Fibroblast of skin of abdomen (primary cell): ENCODE measurements at regions not wholly inside any gene's neighbourhood (a gene's known extent, or its start where the extent isn't known, plus 50 kb on each side); places are given as distances from the start of the nearest gene placed in this dataset.

Experiments used
- DNase-seq: peaks from one replicate; pipeline ENCODE4 v3.0.0-alpha.2; 2013

DNA sequence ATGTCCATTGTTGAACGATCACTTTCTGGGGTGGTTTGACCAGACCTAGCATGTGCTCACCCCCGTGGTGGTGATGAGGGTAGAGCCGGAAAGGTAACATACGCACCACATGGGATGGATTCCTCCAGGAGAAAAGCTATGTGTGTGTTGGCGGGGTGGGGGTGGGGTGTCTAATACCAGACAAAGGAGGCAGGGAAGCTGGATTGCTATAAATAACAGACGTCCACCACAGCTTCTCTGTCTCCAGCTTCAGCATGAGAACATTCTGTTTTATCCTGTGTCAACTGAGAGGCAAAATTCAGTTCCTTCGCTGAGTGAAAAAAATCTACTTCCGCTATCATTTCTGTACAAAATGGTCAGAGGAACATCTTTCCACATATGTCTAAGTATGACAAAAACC is 151.0 kb downstream of the PCSK1 start:
- DNase-seq, result no peak

DNA sequence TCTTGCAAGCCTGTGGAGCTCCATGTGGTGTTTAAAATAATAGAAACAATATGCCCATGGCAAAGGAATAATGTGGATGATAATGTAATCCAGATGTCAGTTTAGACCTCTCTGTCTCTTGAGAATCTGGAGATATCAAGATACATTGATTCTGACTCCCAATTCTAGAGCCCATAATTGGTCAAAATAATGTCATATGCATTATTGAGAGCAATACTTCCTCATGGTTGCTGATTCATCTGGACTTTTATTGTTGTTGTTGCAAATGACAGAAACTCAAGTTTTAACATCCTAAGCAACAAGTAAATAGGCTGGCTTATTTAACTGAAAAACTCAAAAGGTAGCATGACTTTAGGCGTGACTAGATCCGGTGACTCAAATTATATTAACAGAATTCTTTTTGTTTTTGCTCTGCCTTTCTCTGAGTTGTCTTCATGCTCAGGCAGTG is 152.1 kb downstream of the PCSK1 start:
- DNase-seq, result peak; percentile 72

DNA sequence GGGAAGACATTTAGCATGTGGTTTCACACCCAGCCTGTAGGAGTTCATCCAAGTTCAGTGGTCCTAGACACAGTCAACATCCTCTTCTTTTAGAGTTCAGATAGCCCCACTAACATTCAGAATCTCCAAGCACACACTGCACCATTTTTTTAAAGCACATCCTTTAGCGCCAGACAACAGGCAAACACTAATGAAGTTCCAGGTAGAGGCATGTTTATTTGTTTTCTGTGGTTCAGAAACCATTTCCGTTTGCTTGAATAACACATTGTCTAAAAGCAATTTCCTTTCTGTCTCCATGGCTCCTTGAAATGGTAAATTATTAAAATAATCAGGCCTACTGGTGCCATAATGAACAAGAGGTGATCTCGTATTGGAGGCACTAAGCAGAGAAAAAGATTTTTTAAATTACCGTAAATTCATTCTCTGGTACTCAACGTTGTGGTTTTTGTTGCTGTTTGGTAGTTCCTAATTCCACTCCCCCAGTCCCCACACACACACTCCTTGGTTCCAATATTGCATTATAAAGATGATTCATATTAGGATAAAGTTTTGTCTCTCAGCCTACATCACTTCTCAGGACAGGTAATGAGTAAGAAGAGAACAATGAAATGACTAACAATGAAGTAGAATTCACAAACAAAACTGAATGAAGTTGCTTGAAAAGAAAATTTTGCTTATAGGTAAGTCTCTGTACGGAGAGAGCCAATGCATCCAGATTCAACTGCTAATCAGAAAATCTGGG is 153.1 kb downstream of the PCSK1 start:
- peak; percentile 54 for DNase-seq

DNA sequence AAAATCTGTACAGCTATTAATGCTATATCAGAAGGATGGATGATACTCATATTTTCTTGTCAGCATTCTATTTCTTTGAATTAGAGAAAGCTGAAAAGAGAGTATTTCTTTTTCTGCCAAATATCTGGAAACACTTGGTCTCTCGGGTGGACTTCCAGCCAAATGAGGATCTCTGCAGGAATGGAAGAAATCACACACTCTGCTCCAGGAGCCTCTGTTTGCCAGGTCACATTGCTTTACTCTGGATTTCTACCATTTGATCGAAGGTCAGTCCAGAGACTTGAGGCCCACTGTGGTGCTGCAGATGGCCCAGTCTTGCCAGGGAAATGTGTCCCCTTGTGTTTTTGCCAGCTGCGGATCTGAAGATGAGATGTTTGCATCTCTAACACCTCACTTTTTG is 154.1 kb downstream of the PCSK1 start:
- DNase-seq, result no peak

DNA sequence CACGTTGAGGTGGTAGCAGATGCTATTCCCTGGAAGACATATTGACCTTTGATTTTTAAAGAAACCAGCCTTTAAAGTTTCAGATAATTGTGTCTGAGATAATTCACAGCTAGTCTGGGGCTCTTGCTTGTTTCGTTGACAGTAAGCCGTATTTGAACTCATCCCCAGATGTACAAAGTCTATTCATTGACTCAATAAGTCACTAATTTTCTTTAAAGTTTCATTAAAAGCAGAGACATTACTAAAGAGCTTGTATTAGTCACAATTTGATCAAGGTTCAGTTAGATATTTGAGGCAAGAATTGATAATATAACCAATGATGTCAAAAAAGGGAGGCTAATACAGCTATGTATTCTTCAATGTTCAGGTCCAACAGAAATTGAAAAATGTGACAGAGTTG is 158.0 kb downstream of the PCSK1 start:
- no peak for DNase-seq

DNA sequence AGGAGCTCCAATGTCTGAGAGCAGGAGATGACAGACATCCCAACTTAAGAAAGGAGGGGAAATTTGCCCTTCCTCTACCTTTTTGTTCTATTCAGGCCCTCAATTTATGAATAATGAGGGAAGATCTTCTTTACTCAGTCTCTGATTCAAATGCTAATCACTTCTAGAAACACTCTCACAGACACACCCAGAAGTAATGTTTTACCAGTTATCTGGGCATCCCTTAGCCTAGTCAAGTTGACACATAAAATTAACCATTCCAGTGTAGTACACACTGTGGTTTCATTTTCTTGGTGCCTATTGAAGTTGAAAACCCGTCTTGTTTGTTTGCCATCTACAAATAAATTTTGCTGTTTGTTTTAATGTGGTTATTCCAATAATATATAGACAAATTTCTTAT is 167.6 kb downstream of the PCSK1 start:
- no peak for DNase-seq

DNA sequence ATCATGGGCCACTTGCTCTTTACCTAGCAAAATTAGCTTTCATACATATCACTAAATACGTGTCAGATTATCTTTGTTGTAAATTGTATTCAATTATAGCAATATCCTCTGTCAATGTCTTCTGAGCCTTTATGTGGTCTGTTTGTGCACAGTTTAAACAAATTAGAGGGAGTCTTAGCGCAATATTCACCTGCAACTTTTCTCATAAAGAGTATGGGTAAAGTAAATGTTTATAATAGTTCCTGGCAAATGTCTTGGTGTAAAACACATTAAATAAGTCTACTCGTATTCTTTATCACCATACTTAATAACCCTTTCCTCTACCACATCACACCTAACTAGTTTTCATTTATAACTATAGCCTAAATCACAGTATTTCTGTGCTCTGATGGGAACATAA is 169.0 kb downstream of the PCSK1 start:
- DNase-seq, result no peak

DNA sequence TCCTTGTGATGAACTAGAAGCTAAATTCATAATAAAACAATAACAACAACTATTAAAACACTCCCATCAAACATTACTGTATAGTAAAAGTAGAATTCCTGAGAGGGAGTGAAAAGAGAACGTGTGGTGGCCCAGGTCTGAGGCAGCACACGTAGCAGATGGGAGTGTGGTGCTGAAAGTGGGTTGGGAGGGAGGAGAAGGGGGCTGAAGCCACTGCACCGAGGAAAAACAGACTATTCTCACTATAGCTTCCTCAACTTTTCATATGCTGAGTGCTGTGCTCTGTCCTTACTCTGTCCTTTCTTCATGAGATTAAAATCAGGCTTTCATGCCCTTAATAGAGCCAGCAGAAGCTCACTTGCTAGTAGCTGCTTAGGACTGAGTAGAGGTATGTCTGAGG is 170.9 kb downstream of the PCSK1 start:
- no peak for DNase-seq

DNA sequence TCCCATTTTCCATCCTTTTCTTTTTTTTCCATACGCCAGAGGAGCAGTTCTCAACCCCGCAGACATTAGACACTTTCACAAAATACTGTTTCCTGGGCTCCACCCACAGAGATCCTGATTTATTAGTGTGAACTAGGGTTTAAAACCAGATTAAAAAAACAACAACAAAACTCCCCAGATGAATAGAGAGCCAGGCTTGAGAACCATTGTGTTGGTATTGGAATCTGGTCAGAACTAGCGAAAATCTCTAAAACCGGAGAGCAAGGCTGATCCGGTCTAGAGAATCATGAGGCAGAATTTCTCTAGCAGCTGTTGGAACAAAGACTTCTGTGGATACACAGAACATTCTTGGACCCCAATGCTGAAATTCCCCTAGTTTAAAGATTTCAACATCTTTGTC is 173.0 kb downstream of the PCSK1 start:
- no peak for DNase-seq

DNA sequence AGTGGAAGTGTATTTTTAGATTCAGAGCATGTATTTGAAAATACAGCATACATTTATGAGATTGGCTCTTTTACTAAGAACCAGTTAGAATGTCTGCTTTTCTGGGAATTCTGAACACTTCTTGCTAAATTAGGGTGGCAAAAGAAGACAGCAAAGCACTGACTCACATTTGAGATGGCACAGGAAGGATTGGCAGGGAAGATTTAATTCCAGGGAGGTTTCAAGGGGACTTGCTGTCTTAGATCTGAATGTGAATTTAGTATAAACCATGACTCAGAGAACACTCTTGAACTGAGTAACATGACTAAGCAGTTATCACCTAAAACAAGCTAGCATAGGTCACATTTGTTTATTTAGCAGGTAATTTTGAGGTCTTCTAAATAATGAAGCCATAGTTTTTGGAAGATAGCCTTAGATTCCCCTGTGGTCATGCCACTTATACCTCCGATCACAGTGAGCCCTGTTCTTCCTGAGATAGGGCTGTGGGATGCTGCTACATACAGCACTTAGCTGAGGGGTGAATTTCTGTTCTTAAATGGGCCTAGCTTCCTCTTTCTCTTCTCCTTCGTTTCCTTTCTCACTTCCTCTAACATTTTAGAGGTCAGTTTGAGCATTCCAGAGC is 173.8 kb downstream of the PCSK1 start:
- no peak for DNase-seq

DNA sequence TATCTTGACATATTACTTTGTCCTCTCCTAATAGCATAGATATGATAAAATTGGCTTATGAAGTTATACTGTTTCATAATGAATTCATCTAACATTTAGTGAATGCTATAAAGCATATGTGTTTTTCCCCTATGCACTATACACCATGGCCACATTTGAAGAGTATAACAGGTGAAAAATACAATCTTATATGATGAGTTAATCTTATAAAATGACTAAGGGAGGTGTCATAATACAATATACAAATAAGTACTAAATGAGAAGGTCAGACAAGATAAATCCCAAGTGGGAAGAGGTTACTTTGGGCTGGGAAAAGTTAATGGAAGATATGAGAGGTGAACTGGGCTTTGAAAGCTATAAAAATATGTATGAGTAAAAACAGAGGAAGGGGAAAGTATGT is 174.4 kb downstream of the PCSK1 start:
- DNase-seq, result no peak

DNA sequence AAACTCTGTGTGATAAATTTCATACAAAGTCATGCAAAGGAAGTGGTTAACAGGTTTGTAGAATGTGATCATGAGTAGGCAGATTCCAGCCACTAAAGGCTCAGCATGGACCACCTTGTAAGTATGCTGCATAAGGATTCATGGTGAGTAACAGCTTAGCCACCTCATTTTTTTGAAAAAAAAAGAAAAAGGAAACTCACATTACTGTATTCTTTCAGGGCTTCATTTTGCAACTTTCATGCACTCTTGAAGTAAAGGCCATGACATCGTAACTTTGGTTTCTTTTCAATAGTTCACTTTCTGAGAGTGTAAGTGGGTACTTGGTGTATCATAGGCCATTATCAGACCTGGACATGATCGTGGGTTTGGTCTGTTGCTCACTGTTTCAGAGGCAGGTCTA is 175.1 kb downstream of the PCSK1 start:
- DNase-seq, result peak; percentile 92

DNA sequence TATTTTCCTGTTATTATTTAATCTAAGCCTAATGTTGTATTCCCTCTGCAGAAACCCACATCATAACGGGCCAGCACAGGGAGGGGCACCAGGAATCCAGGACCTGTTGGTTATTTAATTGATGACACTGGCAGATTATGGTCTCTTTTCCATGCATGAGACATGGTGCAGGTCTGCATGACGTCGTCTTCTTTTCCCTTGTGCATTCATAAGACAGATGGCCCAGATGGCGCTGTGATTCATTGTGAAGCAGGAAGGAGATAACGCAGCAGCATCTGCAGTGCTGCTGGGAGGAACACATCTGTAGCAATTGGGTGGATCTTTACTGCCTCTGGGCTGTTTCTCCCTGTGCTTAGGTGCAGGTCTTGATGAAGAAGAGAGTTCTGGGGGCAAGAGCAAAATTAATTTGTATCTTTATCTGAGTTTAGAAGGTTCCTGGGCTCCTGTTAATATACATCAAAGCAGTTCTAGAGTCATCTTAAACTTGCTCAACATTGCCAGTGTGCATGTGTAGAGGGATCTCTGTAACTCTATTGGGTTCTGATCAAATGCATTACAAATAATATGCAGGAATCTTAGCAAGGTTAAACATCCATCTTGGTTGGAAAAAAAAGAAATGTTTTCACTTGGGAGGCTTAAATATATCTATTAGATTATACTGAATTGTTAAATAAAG is 176.1 kb downstream of the PCSK1 start:
- peak; percentile 90 for DNase-seq

DNA sequence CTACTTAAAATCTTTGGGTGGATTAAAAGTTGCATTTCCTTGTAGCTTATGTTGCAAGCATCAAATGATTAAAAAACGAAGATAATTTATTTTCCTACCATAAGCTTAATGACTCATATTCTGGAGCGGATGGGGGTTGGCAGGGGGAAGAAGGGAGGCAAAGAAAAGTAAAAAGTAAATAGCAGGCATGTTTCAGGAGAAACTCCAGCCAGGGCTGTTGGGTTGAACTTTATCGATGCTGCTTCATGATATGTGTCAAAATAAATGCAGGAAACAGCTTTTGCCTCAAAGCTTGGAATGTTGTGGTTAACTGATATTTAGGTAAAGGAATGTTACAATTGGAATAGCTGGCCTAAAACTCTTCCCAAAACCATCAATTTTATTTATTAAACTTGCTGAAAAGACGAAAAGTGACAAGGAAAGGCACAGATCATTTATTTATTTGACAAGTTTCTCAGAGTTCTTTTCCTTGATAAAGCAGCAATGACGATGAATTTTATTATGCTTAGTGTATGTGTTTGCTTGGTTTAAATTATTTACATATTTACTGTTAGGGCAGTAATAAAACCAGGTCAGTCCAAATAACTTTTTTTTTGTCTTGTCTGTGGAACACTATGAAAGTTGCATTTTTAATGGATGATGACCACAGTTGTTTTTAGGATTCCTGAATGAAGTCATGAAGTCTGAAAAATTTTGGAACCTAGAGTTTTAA is 177.9 kb downstream of the PCSK1 start:
- peak; percentile 98 for DNase-seq

DNA sequence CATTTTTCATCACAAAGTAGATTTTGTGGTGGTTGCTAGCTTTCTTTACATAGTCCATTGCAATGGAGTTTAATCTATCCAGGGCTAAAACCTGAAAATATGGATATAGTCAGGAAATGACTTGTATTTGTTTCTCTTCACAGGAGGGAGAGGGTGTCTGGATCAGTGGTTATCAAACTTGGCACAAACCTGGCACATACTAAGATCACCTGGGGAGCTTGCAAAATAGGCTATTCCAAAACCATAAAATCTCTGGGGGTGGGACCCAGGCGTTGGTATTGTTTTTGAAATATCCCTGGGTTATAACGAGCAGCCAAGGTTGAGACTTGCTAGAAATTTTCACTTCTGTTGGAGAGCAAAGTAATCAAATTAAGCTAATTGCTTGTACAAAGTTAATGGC is 179.9 kb downstream of the PCSK1 start:
- DNase-seq, result no peak

DNA sequence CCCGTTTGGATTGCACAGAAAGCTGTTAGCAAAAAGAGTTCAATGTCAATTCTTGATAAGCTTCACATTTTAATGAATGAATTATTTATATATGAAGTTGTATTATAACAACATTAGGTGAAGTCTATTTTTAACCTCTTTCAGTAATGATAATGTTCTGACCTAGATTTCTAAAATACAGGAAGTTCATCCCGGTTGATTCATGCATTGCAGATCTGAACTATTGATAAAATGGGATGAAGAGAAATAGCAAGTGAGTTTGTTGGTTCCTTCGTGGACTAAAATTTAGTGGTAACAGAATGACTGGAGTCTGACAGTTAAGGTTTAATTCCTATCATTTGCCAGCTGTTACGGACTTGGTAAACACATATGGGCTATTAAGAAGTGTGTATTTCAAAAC is 180.5 kb downstream of the PCSK1 start:
- DNase-seq, result no peak

DNA sequence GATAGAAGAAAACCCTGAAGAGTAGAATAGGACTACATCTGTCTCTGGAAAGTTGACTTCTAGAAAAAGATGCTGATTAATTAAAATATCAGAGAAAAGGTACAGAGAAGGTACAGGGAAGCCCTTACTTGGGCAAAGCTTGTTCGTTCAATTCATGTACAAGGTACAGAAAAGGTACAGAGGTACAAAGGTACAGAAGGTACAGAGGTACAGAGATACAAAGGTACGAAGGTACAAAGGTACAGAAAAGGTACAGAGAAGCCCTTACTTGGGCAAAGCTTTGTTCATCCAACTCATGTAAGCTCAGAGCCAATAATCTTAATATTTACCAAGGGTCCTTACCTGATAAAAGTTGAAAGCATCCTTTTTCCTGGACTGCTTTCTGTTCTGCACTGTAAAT is 182.3 kb downstream of the PCSK1 start:
- DNase-seq, result no peak

DNA sequence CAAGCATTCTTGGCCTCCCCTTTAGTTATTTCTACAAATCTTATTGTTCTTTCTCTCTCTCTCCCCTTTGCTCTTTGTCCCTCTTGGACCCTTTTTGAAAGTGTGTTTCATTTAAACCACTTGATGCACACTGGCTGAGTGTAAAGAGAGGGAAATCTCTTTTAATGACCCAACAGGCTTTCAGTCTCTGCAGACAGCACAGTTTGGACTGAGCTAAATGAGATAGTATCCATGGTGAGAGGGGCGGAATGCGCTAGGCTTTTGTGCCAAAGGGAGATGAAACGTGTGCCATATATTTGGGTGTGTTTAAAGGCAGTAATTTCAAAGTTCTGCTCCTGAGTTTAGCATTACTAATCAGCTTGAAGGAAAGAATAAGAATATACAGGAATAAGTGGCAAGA is 184.9 kb downstream of the PCSK1 start:
- DNase-seq, result no peak

DNA sequence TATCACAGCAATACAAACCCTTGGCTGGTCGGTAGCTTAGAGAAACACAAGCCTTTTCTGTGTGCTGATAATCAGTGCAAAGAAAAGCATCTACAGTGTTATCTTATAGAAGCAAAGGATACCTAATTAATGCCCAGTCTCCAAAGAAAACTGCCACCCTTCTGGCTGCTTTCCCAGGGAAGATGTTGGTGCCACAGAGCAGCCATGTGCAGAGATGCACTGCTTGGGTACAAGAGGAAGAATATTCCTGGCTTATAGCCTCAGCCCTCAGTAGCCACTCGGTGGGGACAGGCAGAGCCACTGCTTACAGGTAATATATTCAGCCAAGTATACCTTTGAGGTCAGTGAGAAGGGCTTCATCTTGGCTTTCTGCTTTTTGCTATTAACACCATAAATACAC is 185.3 kb downstream of the PCSK1 start:
- DNase-seq, result no peak

DNA sequence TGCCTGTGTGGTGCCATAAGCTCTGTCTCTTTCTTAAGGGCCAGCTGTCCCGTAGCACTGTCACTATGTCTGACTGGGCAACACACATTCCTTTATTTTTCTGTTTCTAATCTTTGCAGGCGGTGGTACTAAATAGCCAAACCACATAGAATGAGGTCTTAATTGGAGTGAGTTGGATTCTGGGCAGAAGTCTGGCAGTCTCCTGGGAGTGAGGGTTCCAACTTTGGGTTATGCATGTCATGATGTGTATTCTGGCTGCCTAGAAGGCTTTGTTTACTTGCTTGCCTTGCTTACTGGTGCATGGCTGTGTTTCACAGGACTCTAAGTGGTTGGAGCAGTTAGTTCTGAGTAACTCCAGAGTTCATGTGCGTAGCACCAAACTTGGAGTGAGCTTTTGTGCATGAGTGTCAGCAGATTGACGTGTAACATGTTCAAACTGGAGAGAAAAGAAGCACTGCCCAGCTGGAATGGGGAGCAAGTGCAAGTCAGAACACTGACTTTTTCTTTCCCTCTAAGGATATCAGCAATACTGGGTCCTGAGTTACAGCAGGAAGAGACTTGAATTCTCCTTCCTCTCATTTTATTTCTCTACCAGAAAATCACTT is 185.8 kb downstream of the PCSK1 start:
- peak; percentile 41 for DNase-seq

DNA sequence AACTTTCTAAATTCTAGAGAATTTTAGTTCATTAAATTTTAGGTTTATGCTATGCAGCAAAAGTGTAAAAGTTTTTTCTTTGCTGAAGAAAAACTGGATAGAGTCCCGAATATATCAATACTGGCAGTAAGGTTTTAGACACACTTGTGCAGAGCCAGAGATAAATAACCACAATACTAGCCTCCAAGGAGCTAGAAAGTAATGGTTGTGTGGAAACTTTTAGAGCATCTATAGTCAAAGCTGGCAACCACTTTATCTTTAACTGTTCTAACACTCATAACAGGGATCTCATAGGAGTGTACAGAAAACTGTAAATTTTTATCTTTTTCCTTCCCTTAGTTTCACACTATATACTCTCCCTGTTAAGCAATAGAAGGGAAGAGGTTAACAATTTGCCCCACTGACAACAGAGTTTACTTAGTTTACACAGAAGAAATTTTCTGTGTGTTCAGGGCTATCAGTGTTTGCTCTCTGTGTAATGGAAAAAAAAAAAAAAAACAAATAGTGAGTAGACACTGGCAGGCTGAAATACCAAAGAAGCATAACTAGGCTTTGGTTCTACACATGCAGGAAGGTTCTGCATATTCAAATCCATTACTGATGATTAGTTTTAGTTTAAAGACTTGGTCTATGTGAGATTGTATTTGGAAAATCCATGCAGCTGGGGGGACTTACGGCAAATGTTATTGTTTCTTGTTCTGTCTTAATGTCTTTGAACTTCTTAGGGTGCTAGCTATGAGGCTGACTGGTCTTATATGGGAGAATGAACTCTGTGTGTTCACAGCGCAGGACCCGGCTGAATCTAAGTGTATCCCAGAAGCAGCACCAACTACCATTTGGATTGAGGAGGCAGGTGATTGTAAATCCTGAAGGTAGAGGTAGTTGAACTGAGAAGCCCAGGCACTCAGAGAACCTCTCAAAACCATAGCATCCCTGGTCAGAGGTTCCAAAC is 187.6 kb downstream of the PCSK1 start:
- no peak for DNase-seq

DNA sequence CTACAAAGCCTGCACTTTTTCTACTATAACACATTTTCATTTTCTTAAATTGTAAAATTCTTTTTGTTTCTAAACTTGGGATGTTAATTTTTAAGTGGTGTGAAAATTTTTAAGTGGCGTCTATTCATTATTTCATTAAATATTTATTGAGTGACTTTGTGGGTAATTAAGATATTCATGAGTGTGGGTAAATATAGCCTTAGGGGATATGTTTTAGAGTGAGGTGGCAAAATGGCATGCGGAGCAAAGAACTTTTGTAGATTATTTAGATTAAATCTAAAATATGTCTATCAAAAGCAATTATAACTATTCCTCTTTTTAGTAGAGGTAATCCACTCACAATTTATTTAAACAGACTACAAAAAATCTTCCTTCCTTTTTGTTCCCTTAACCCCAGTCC is 188.4 kb downstream of the PCSK1 start:
- no peak for DNase-seq
